NCI-H510A (cell line): ENCODE measurements at regions not wholly inside any gene's neighbourhood (a gene's known extent, or its start where the extent isn't known, plus 50 kb on each side); places are given as distances from the start of the nearest gene placed in this dataset.
"Not testable (repeated sequence)": the region's sequence is repeated elsewhere in the genome, so short reads cannot be mapped to it uniquely, and the experiment has no call there.

Experiments used
- DNase-seq: peaks from one replicate; lab custom pipeline; 2025; lab: John Stamatoyannopoulos, UW

GRCh38 chr5:172528440-172528839, 74.1 kb upstream of the SH3PXD2B start:
- no peak for DNase-seq

- no peak for DNase-seq
Measured at GRCh38 chr5:172527559-172527958, 73.2 kb upstream of the SH3PXD2B start.

- DNase-seq: no peak
Measured at GRCh38 chr5:172525996-172526360, 71.7 kb upstream of the SH3PXD2B start.

- no peak for DNase-seq
Measured at GRCh38 chr5:172525307-172525995, 71.1 kb upstream of the SH3PXD2B start.

- DNase-seq: no peak
Measured at GRCh38 chr5:172524573-172525021, 70.3 kb upstream of the SH3PXD2B start.

GRCh38 chr5:172523146-172523745, 68.9 kb upstream of the SH3PXD2B start:
- no peak for DNase-seq

- DNase-seq: no peak
Measured at GRCh38 chr5:172521338-172521932, 67.1 kb upstream of the SH3PXD2B start.

- no peak for DNase-seq
Measured at GRCh38 chr5:172511952-172512351, 57.6 kb upstream of the SH3PXD2B start.

GRCh38 chr5:172509405-172509781, 55.1 kb upstream of the SH3PXD2B start:
- no peak for DNase-seq

GRCh38 chr5:172508471-172509404, 54.4 kb upstream of the SH3PXD2B start:
- DNase-seq: no peak

GRCh38 chr5:172507485-172507884, 53.2 kb upstream of the SH3PXD2B start:
- DNase-seq: not testable (repeated sequence)

GRCh38 chr5:172506921-172507320, 52.6 kb upstream of the SH3PXD2B start:
- no peak for DNase-seq

- no peak for DNase-seq
Measured at GRCh38 chr5:172506251-172506650, 51.9 kb upstream of the SH3PXD2B start.

GRCh38 chr5:172505845-172506244, 51.5 kb upstream of the SH3PXD2B start:
- no peak for DNase-seq

GRCh38 chr5:172505403-172505759, 51.1 kb upstream of the SH3PXD2B start:
- no peak for DNase-seq

GRCh38 chr5:172504701-172505402, 50.5 kb upstream of the SH3PXD2B start:
- DNase-seq: no peak

- no peak for DNase-seq
Measured at GRCh38 chr5:172503925-172504700, 49.8 kb upstream of the SH3PXD2B start.
